Stimulated activated CD4-positive, alpha-beta T cell treated with anti-CD3 and anti-CD28 coated beads, TNF-alpha, amount 100 ng/mL, for 24 hours (primary cell): ENCODE measurements at regions not wholly inside any gene's neighbourhood (a gene's known extent, or its start where the extent isn't known, plus 50 kb on each side); places are given as distances from the start of the nearest gene placed in this dataset.
"Not testable (repeated sequence)": the region's sequence is repeated elsewhere in the genome, so short reads cannot be mapped to it uniquely, and the experiment has no call there.

Experiments used
- DNase-seq, 3 experiments: peaks; one replicate each; pipeline ENCODE4 v3.0.0-alpha.2; 2020; ENCODE audit warnings: low read depth in 3 of 3

- not testable (repeated sequence) for DNase-seq
These were observed 252.0 kb downstream of the GOLGA6L6 start for GRCh38 chr15:20289538-20290103.

DNA sequence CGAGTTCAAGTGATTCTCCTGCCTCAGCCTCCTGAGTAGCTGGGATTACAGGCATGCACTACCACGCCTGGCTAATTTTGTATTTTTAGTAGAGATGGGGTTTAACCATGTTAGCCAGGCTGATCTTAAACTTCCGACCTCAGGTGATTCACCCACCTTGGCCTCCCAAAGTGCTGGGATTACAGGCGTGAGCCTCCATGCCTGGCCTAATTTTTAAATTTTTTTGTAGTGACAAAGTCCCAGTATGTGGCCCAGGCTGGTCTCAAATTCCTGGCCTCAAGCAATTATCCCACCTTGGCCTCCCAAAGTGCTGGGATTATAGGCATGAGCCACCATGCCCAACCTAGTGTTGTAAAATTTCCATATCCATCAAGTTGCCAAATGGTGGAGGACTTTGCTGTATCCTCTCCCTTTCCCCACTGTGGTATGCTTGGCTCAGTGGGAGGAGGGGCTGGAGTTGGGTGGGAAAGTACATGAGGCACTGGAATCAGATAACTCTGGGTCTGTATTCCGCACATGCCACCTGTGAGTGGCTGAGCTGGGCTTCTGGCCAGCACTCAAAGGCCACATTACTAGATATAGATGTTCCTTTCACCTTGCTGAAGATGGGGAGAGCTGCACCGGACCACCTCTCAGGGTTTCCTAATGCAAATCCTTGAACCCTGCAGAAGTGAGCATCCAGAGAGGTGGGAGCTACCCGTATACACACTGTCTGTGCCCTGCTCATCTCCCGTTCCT is 252.6 kb downstream of the GOLGA6L6 start:
- not testable (repeated sequence) for DNase-seq

GRCh38 chr15:20286559-20286958 is 255.0 kb downstream of the GOLGA6L6 start:
- not testable (repeated sequence) for DNase-seq

DNA sequence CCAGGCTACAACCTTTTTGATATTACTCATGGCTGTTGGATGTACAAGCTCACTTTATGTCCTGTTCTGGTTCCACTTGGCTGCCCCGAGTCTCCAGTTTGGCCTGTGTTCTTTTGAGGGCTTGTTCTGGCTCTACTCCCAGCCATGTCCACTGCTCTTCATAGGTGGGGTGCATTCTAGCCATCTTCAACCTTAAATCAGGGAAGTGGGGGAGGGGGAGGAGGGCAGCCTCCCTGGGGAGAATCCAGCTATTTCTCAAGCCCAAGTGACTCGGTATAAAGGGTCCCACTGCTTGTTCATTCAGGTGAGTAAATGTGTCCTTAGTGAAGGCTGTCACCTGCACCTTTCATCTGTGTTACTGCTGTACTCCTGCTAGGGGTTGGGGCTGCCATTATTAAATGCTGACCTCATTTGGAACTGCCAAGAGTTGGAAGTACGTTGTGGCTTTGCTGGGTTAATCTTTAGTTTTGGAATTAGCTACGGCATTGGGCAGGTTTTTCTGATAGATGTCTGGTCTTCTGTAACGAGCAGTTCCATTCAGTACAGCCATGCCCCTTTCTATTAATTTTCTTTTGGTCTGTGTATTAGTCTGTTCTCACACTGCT is 255.8 kb downstream of the GOLGA6L6 start:
- DNase-seq, result not testable (repeated sequence)

GRCh38 chr15:20284891-20285535 is 256.6 kb downstream of the GOLGA6L6 start:
- not testable (repeated sequence) for DNase-seq

DNA sequence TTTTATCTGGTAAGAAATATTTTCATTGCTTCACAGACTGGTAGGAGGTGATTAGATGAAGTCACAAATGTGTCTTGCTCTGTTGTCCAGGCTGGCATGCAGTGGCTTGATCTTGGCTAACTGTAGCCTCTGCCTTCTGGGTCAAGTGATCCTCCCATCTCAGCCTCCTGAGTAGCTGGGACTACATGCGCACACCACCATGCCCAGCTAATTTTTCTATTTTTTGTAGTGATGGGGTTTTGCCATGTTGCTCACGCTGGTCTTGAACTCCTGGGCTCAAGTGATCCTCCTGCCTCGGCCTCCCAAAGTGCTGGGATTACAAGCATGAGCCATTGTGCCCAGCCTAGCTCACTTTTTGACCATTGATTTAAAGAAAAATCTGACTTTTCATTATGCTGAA is 257.9 kb downstream of the GOLGA6L6 start:
- not testable (repeated sequence) for DNase-seq

DNA sequence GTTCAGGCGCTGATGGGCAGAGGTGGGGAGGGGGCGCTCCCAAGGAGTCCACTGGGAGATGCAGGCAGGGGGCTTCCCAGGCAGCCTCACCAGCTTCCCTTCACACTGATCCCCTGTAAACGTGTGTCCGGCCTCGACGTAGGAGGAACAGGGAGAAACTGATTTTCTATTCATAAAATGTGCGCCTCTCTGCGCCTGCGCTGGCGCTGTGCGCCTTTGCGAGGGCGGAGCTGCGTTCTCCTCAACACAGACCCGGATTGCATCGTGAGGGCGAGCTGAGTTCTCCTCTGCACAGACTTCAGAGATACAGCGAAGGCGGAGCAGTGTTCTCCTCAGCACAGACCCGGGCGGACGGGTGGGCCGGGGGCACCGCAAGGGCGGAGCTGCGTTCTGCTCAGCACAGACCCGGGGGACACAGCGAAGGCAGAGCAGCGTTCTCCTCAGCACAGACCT is 259.1 kb downstream of the GOLGA6L6 start:
- DNase-seq, result not testable (repeated sequence)

- DNase-seq, result not testable (repeated sequence)
These were observed 259.9 kb downstream of the GOLGA6L6 start for GRCh38 chr15:20281567-20282275.

- no peak for DNase-seq
These were observed 260.6 kb downstream of the GOLGA6L6 start for GRCh38 chr15:20280933-20281463.

DNA sequence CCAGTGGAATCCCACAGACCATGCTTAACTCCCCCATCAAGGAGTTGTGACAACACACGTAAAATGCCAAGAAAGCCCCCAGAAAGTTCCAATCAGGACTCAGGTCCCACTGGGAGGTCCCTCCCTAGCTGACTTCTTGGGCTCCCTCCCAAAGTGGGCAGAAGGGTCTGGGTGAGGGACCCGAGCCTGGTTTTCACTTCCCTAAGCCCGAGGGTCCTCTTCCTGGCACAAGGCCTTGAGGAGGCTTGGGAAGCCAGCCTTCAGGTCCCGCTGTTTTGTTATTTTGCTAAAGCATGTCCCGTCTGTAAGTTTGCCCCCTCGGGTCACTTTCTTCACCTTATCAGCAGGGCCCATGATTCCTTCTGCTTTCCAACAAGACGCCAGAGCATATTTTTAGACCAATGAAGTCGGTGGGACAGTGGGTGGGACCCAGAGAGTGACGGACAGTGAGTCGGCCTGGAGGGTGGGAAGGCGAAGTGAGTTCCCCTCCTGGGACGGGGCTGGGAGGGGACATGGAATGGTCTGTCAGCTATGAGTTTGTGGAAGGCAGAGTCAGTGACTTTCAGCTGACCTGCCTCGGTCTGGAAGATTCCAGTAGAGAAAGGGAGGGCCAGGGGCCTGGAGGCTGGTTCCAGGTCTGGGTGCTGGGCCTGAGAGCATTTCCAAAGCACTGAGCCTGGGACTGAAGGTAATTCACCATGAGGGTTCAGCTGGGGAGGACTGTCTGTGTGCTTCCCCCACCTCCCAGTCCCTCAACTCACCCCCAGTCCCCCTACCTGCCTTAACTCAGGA is 261.3 kb downstream of the GOLGA6L6 start:
- not testable (repeated sequence) for DNase-seq

DNA sequence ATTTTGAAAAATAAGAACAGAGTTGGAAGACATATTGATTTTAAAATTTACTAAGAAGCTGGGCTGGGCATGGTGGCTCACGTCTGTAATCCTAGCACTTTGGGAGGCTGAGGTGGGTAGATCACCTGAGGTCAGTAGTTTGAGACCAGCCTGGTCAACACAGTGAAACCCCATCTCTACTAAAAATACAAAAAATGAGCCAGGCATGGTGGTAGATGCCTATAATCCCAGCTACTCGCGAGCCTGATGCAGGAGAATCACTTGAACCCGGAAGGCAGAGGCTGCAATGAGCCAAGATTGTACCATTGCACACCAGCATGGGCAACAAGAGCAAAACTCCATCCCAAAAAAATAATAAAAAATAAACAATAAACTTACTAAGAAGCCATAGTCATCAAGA is 262.5 kb downstream of the GOLGA6L6 start:
- DNase-seq, result not testable (repeated sequence)

GRCh38 chr15:20278376-20278775 is 263.2 kb downstream of the GOLGA6L6 start:
- DNase-seq, result not testable (repeated sequence)

GRCh38 chr15:20277451-20277850 is 264.1 kb downstream of the GOLGA6L6 start:
- DNase-seq, result not testable (repeated sequence)

GRCh38 chr15:20276312-20277114 is 265.1 kb downstream of the GOLGA6L6 start:
- DNase-seq, result not testable (repeated sequence)

- DNase-seq, result not testable (repeated sequence)
These were observed 266.1 kb downstream of the GOLGA6L6 start for GRCh38 chr15:20275373-20275967.

GRCh38 chr15:20272422-20273184 is 269.0 kb downstream of the GOLGA6L6 start:
- no peak for DNase-seq

- DNase-seq, result no peak
These were observed 270.0 kb downstream of the GOLGA6L6 start for GRCh38 chr15:20271647-20272046.

DNA sequence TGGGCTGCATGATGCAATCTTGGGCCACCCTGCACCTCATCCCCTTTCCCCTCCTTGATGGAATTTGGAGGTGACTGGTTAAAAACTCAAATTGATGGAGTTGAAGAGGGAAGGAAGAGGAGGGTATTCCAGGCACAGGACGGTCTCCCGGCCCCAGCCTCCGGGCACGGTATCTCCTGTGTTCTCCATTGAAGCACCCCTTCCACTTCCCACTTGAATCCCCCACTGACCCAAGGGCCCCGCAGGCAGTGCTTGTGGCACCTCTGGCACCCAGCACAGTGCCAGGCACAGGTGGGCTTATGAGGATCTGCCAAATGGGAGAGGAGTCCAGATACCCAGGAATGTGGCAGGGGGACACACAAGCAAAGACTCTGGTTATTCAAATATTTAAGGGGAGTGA is 271.6 kb downstream of the GOLGA6L6 start:
- not testable (repeated sequence) for DNase-seq
